ENCODE measurements at regions not wholly inside any gene's neighbourhood (a gene's known extent, or its start where the extent isn't known, plus 50 kb on each side); places are given as distances from the start of the nearest gene placed in this dataset.

DNA sequence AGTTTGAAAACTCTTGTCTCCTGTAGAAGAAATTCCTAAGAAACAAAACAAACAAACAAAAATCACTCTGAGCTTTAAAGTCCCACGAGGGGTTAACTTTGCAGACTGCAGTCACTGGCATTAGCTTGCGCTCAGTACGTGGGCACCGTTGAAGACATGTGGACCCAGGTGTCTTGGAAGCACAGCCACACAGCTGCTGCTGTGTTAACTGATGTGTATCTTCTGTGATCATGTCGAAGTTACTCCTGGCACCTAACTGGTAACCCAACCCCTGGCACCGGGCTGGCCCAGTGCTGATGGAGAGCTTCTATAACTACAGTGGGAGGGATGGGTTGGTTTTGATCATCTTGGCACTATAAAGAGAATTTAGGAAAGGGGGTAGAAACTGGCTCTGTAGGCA lies 51.6 kb upstream of the FHL2 start:
- H3K4me1 ChIP-seq: no peaks in the 10 kb centered on the region

DNA sequence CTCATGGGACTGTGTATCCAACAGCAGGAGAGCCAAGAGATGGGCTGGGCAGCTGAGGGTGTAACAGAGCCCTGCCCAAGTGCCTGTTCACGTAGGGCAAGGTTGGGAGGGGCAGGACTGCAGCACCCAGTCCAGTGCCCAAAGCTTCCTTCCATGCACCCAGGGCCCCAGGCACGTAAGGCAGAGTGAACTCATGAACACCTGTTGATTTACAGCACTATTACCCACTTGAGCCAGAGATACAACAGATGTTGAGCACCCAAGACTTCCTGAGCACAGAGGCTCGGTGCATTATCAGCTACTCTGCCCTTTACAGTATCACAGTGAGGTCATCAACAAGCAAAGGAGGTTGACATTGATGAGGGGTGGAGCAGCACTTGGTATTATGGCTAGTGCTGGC lies 50.2 kb upstream of the FHL2 start:
- no peaks in the 10 kb centered on the region for H3K36me3 ChIP-seq
- no peaks in the 10 kb centered on the region for H3K27me3 ChIP-seq
- H3K9me3 ChIP-seq: no peaks in the 10 kb centered on the region
- no peak overlapping the region for H3K27ac ChIP-seq
- TF ChIP-seq EP300 (IDR thresholded peaks at IDR 0.05) (no peak), CTCF (IDR thresholded peaks at IDR 0.05) (no peak)
- H3K4me1 ChIP-seq: peaks cover 0 to 5% (median 0%) of the 10 kb centered on the region in 3 donors
- no peak for ATAC-seq
- no peak overlapping the region for H3K4me3 ChIP-seq
- WGBS, 2 donors (ENCODE audit: low coverage in 1 of 2): 71 to 100% methylated on average over 1 to 3 of the region's 3 CpGs

More for the DNA sequence above, 51.6 kb upstream of the FHL2 start:
- H3K27ac ChIP-seq: no peak overlapping the region
- WGBS, 2 donors (ENCODE audit: low coverage in 1 of 2): 60 to 70% methylated on average over 3 to 5 of the region's 6 CpGs
- no peak overlapping the region for H3K4me3 ChIP-seq
- no peaks in the 10 kb centered on the region for H3K9me3 ChIP-seq
- no peaks in the 10 kb centered on the region for H3K36me3 ChIP-seq
- TF ChIP-seq EP300 (IDR thresholded peaks at IDR 0.05) (no peak), POLR2A (IDR thresholded peaks at IDR 0.05) (no peak), CTCF (IDR thresholded peaks at IDR 0.05) (no peak), POLR2AphosphoS5 (IDR thresholded peaks at IDR 0.05) (no peak)
- no peaks in the 10 kb centered on the region for H3K27me3 ChIP-seq
- ATAC-seq: no peak

Data from gastroesophageal sphincter (tissue), 4 donors.